Right hindlimb (tissue), 1 donor: ENCODE measurements at regions not wholly inside any gene's neighbourhood (a gene's known extent, or its start where the extent isn't known, plus 50 kb on each side); places are given as distances from the start of the nearest gene placed in this dataset.

Experiments used
- DNase-seq: peaks from one replicate; pipeline ENCODE4 v3.0.0-alpha.2; 2018

DNA sequence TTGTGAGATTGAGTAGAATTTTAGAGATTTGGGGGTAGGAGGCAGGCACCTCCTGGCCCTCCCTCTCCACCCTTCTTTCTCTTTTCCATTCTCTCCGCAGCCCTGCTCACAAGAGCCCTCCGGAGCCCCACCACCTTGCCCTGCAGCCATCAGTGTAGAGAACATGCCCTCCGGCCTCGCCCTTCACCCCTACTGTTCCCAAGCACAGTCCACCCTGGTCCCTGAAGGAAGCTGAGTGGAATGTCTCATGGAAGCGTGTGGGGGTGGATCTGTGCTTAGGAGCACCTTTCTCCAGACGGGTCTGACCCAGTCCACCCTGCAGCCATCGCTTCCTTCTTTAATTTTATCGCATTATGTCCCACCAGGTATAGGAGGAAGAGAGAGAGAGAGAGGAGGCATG lies 267.1 kb downstream of the NSG2 start:
- no peak for DNase-seq

- DNase-seq: no peak
Observed at GRCh38 chr5:174313615-174314014, 268.1 kb downstream of the NSG2 start.

GRCh38 chr5:174314261-174314660 lies 268.8 kb downstream of the NSG2 start:
- DNase-seq: no peak

GRCh38 chr5:174315471-174315870 lies 270.0 kb downstream of the NSG2 start:
- no peak for DNase-seq

GRCh38 chr5:174315871-174316270 lies 270.4 kb downstream of the NSG2 start:
- DNase-seq: no peak

DNA sequence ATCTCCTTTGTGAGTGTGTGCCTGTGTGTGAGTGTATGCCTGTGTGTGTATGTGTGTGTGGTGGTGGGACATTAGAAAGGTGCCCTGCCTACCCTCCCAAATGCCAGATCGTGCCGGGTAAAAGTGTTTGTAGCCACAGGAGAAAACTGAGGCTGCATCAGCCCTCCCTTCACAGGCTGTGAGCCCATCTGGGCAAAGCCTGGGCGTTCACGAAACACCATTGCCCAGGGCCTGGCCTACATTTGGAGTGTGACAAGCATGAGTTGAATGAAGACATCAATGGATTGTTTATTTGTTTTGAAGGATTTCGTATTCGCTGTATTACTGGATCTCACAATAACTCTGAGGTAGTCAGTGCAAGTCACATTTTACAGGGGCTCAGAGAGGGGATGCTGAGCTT lies 270.8 kb downstream of the NSG2 start:
- no peak for DNase-seq

DNA sequence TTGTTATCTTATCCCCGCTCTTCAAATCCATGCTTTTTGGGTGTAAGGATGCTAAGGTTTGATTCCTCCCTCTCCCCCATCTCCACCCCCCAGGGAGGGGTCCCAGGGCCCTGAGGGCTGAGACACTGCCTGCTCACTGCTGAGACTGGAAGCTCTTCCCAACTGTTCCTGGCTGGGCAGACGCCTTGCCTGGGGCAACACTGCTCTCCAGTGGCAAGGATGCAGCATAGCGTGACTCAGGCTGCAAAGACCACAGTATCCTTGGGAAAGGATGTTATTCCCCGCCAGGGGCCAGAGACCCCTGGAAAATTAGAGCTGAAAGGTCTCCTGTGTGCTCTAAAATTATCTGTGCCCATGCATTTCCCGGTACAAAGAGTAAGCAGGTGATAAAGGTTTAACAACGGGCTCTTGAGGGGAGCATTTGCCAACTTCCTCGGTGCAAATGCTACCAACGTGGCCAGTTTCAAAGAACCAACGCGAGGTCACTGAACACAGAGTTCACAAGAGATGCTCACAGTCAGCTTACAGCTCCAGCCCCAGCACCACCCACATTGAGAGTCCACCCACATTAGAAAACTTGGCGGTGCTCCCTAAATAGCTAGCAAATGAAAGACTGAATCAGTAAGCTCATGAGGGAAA lies 271.9 kb downstream of the NSG2 start:
- peak; percentile 68 for DNase-seq

DNA sequence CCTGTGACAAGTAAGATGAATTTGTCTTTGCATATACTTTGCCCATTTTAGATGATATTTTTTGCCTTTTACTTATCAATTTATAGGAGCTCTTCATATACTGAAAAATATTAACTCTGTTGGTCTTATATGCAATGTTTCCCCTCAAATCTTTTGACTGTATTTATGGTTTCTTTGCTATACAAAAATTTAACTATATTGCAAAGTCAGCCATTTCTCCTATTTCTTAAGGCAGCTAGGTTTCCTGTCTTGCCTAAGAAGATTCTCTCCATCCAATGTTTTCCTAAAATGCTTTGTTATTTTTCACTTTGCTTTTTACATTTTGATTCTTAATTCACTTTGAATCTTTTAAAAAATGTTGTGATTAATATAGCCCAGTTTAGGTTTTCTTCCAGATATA lies 273.1 kb downstream of the NSG2 start:
- DNase-seq: no peak

GRCh38 chr5:174319551-174319950 lies 274.0 kb downstream of the NSG2 start:
- DNase-seq: no peak

DNA sequence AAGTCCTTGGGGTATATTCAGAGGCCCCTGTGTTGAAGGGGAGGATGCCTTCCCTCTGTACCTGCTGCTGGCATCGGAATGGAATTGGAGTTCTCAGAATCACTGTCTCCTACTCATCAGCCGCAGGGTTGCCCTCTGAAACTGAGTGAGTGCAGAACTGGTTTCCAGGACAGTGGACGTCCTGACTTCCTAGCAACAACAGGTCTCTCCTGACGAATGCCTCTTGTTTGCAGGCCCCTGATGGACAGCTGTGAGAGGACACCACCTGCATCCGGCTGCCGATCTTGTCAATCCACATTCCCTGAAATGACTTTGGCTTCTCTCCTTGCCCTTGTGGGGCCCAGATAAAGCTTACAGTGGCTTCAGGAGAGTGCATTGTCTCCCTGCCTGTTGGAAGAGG lies 274.5 kb downstream of the NSG2 start:
- no peak for DNase-seq

DNA sequence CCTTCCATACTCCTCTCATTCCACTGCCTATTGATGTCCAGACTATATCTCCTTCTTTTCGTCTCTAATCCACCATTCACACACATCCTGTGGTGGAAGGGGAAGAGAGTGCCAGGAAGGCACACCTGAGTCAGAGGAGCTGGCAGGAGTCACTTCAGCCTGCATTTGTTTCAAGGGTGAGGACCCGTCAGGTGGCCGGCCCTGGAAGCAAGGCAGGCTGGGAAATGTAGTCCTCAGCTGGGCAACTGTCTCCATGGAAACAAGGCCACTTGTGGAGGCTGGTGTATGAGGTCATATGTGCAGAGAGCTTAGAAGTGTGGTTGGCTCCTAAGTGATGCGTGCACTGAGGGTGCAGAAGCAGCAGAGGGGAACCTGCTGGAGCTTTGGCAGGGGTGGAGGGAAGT lies 278.4 kb downstream of the NSG2 start:
- DNase-seq: no peak

GRCh38 chr5:174324680-174325079 lies 279.2 kb downstream of the NSG2 start:
- no peak for DNase-seq

- DNase-seq: no peak
Observed at GRCh38 chr5:174325431-174325830, 279.9 kb downstream of the NSG2 start.

DNA sequence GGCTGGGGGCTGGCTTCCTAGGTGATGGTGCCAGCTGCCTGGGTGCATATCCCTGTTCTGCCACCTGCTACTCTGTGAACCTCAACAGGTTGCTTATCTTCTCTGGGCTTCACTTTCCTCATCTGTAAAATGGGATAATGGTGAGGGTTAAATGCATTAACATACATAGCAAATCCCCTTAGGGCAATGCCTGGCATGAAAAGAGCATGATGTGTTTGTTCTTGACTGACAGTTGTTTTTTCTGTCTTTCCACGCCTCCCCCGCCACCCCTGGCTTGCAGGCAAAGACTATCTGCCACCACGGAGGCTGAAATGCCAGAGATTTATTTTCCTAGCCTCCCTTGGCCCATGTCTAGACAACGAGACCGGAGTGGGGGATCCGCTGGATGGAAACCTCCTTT lies 280.5 kb downstream of the NSG2 start:
- no peak for DNase-seq

- DNase-seq: no peak
Observed at GRCh38 chr5:174326372-174326771, 280.9 kb downstream of the NSG2 start.

DNA sequence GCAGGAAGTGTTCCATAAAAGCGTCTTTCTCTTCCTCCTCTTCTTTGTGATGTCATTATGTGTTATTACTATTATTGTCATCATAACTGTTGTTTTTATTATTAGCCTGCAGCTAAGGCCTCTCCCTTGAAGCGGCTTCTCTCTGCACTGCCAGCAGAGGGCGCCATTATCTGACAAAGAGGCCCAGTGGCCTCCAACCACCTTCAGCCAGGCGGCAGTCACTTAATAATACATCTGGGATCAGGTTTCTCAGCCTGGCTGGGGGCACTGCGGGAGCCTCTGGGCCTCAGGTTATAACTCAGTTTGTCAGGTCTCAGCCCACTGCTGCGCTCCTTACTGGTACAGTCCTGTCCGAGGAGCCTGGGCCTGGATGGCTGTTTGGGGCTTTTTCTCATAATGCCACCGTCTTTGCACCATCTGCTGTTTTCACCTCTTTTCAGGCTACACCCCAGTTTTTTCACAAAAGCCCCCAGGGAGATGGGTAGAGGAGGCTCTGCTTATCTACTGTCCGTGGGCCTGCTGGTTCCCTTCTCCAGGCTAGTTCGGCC lies 281.9 kb downstream of the NSG2 start:
- DNase-seq: peak; percentile 47

GRCh38 chr5:174327896-174328295 lies 282.4 kb downstream of the NSG2 start:
- no peak for DNase-seq

DNA sequence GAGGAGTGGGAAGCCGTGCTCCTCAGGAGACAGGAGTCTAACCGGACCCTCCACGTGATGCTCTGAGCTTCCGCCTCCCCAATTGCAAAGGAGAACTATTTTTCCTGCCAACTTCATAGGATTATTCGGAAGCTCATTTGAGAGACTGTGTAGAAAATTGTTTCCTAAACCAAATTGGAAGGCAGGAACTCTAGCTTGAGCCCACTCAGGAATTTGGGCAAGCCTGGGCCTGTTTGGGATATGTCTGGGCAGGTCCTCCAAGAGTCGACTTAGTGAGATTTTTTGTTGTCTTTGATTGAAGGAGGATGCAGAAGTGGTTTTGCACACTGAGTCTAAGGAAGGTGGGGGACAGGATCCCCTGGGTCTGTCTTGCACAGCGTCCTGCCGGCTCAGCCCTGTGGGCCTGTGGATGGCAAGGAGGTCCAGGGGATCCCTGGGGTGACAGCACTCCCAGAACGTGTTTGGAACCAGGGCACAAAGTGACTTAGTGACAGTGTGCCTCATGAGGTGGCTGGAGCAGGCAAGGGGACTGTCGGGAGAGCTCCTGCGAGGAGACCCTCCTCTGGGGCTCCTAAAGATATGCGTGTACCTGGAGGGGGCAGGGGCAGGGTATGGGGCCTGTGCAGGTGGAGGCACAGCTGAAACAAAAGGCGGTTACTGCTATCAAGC lies 283.3 kb downstream of the NSG2 start:
- no peak for DNase-seq

DNA sequence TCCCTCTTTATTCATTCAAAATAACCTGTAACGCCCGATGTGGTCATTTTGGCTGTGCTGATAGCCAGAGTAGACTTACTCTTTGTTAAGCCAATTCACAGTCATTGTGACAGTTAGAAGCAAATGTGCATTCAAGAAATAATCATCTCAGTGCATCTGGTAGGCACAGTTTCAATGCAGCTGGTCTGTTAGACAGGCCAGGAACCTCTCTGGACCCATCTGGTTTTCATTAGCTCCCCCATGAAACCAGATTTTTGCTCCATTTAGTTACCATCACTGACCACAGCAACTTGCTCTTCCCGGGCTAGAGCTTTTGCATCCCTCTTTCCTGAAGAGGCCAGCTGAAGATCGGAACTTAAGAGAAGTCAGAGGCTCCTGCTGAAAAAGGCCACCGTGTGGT lies 284.2 kb downstream of the NSG2 start:
- DNase-seq: no peak

DNA sequence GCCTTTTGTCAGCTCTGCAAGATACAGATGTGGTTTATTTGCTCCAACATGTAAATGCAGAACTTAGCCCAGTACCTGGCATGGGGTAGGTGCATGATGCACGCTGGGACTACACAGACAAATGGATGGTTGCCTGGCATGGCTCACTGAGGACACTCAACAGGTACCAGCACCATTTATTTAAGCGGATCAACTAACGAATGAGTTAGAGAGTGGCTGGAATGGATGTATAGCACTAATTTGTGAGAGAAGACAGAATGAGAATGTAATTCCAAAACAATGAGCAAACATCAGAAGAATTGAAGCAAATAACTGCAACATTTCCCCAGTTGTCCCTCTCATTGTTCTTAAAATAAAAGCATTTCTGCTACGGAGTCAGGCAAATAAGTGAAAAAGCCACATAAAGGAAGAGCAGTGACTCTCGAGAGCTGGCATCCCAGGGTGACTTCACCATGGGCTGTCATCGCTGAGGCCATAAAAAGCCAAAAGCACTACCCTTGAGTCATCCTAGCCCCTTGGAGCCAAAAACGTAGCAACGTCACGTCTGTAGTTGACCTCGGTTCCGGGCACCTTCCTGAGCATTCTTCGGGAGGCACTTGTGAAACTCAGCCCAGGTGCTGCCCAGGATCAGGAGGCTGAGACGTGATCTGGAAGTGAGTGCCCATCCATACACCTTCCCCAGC lies 290.3 kb downstream of the NSG2 start:
- no peak for DNase-seq

- DNase-seq: no peak
Observed at GRCh38 chr5:174336479-174336878, 291.0 kb downstream of the NSG2 start.

DNA sequence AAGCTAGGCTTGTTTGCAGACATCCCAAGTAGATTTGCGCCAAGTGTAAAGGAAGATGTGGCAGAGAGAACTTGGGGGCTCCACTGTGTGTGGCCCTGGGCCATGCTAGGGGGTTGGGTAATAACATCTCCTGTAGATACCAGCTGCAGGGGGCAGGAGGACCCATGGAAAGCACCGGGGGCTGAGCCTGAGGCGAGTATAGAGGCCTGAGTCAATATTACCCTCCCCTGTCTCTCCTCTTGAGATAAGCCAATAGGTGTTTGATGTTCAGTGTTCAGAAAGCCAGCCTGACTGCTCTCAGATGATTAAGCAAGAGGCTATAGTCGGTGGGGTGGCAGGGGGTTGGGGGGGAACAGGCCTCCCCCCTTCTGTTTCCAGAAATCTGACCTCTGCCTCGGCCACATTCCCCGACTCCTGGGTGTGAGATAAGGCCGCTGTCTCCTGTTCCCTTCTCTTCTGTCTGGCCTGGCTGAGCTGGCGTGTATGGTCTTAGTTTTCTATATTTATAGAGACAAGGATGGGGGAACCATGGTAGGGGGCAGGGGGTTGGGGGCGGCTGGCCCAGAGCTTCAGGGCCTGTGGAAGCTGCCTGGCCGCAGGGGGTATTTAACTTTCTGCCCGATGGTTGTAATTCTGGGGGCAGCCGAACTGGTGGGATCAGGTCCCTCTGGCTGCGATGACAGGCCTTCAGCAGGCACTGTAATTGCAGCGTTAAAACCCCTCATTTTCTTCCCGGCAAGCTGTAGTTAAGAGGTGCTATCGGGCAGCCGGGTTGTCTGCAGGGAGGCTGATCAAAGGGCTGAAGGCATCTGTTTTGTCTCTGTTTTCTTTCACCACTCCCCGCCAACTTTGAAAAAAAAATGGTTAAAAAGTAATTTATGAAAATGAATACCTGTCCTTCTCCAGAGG lies 292.0 kb downstream of the NSG2 start:
- peak; percentile 35 for DNase-seq
